GM12891 (cell line): ENCODE measurements at regions not wholly inside any gene's neighbourhood (a gene's known extent, or its start where the extent isn't known, plus 50 kb on each side); places are given as distances from the start of the nearest gene placed in this dataset.

Experiments used
- PAX5 ChIP-seq: IDR thresholded peaks from 2 replicates; pipeline ENCODE4 v1.6.1; 2011; ENCODE audit warnings: low read length, moderate library complexity, mild to moderate bottlenecking; ENCODE audit not compliant: insufficient read depth, severe bottlenecking
- POLR2A ChIP-seq: IDR thresholded peaks from 2 replicates; pipeline ENCODE4 v1.6.1; 2011; ENCODE audit warnings: low read depth, low read length, control low read depth
- POLR2AphosphoS5 ChIP-seq: IDR thresholded peaks from 2 replicates; pipeline ENCODE4 v1.6.1; 2011; ENCODE audit warnings: low read depth, low read length, control low read depth
- SPI1 ChIP-seq: IDR thresholded peaks from 2 replicates; pipeline ENCODE4 v1.6.1; 2011; ENCODE audit warnings: low read depth, low read length, control low read depth
- TAF1 ChIP-seq: IDR thresholded peaks from 2 replicates; pipeline ENCODE4 v1.6.1; 2011; ENCODE audit warnings: low read depth, low read length, control low read depth

GRCh38 chr19:33963514-33963913, 166.8 kb downstream of the KCTD15 start:
- TF ChIP-seq TAF1 (no peak), SPI1 (no peak), POLR2AphosphoS5 (no peak), POLR2A (no peak), PAX5 (no peak)
